ENCODE measurements at regions not wholly inside any gene's neighbourhood (a gene's known extent, or its start where the extent isn't known, plus 50 kb on each side); places are given as distances from the start of the nearest gene placed in this dataset.

DNA sequence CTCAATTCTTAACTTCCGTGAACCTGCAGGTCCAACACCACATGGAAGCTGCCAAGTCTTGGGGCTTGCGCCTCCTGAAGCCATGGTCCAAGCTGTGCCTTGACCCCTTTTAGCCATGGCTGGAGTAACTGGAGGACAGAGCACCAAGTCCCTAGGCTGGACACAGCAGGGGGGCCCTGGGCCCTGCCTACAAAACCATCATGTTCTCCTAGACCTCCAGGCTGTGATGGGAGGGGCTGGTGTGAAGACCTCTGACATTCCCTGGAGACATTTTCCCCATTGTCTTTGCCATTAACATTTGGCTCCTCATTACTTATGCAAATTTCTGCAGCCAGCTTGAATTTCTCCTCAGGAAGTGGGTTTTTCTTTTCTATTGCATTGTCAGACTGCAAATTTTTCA lies 570.1 kb downstream of the FSCB start:
- Histone ChIP-seq H3K4me3 (no peak overlapping the region), H3K27me3 (no peaks in the 10 kb centered on the region), H3K9me3 (no peaks in the 10 kb centered on the region), H3K27ac (no peak overlapping the region), H3K4me1 (no peaks in the 10 kb centered on the region), H3K36me3 (no peaks in the 10 kb centered on the region)
- TF ChIP-seq POLR2A (IDR thresholded peaks at IDR 0.05) = no peak
- TF ChIP-seq, protein P1, sequence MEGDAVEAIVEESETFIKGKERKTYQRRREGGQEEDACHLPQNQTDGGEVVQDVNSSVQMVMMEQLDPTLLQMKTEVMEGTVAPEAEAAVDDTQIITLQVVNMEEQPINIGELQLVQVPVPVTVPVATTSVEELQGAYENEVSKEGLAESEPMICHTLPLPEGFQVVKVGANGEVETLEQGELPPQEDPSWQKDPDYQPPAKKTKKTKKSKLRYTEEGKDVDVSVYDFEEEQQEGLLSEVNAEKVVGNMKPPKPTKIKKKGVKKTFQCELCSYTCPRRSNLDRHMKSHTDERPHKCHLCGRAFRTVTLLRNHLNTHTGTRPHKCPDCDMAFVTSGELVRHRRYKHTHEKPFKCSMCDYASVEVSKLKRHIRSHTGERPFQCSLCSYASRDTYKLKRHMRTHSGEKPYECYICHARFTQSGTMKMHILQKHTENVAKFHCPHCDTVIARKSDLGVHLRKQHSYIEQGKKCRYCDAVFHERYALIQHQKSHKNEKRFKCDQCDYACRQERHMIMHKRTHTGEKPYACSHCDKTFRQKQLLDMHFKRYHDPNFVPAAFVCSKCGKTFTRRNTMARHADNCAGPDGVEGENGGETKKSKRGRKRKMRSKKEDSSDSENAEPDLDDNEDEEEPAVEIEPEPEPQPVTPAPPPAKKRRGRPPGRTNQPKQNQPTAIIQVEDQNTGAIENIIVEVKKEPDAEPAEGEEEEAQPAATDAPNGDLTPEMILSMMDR (IDR thresholded peaks at IDR 0.05) = no peak
- no peak for DNase-seq

DNA sequence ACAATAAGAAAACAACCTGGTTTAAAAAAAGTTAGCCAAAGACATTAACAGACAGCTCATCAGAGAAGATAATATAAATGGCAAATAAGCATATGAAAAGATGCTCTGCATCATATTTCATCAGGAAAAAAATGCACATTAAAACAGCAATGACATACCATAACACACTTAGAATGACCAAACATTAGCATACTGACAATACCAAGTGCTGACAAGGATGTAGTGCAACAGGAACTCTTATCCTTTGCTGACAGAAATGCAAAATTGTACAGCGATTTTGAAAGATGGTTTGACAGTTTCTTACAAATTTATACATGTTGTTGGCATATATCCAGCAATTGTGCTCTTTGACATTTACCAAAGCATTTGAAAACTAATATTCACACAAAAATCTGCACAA lies 573.0 kb downstream of the FSCB start:
- no peak for DNase-seq
- no peak overlapping the region for H3K4me3 ChIP-seq
- no peaks in the 10 kb centered on the region for H3K27me3 ChIP-seq
- TF ChIP-seq, protein P1 (IDR thresholded peaks at IDR 0.05) = no peak
- no peak for TF ChIP-seq POLR2A (IDR thresholded peaks at IDR 0.05)
- H3K36me3 ChIP-seq = no peaks in the 10 kb centered on the region
- H3K4me1 ChIP-seq = no peaks in the 10 kb centered on the region
- H3K27ac ChIP-seq = no peak overlapping the region
- H3K9me3 ChIP-seq = no peaks in the 10 kb centered on the region

DNA sequence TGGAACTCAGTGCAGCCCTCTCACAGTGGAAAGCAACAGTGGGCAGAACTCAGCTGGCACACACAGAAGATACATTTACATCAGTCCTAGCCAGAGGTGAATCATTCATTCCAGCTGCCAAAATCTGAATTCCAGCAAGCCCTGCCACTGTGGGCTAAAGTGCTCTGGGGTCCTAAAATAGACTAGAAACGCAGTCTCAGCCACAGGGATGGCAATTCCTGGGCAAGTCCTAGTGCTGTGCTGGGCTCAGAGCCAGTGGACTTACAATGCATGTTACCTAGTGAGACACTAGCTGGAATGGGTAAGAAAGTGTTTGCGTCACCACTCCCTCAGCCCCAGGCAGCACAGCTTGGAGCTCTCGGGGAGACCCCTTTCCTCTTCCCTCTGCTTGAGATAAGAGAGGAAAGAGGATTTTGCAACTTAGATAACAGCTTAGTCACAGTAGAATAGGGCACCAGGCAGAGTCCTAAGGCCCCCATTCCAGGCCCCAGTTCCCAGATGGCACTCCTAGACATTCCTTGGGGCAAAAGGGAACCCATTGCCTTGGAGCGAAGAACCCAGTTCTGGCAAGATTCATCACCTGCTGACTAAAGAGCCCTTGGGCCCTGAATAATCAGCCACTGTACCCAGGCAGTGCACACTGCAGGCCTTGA lies 592.9 kb downstream of the FSCB start:
- TF ChIP-seq POLR2A (IDR thresholded peaks at IDR 0.05) = no peak
- TF ChIP-seq, protein P1 (IDR thresholded peaks at IDR 0.05) = no peak
- Histone ChIP-seq H3K36me3 (no peaks in the 10 kb centered on the region), H3K4me3 (no peak overlapping the region), H3K27ac (no peak overlapping the region), H3K27me3 (no peaks in the 10 kb centered on the region), H3K9me3 (no peaks in the 10 kb centered on the region), H3K4me1 (no peaks in the 10 kb centered on the region)
- no peak for DNase-seq

DNA sequence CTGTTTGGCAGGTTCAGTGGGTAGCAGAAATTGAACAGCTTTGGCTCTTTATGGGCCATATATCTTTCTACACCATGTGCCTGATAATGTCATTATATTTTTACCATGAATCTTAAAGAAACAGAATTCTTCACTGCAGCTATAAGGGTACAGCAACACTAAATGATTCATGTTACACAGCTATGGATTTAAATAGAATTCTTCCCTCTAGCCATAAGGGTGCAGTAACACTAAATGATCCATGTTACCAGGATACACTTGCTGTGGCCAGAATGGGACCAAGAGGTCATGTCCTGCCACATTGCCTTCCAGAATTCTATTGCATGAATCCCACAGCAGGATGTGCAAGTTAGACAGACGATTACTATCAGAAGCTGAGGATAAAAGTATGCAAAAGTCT lies 603.9 kb downstream of the FSCB start:
- H3K27ac ChIP-seq = no peak overlapping the region
- no peak overlapping the region for H3K4me3 ChIP-seq
- TF ChIP-seq, protein P1 (IDR thresholded peaks at IDR 0.05) = no peak
- no peak for TF ChIP-seq POLR2A (IDR thresholded peaks at IDR 0.05)
- peaks cover 0 to 11% (median 0%) of the 10 kb centered on the region in 4 donors for H3K4me1 ChIP-seq
- no peaks in the 10 kb centered on the region for H3K9me3 ChIP-seq
- DNase-seq = no peak
- H3K27me3 ChIP-seq = no peaks in the 10 kb centered on the region
- no peaks in the 10 kb centered on the region for H3K36me3 ChIP-seq

DNA sequence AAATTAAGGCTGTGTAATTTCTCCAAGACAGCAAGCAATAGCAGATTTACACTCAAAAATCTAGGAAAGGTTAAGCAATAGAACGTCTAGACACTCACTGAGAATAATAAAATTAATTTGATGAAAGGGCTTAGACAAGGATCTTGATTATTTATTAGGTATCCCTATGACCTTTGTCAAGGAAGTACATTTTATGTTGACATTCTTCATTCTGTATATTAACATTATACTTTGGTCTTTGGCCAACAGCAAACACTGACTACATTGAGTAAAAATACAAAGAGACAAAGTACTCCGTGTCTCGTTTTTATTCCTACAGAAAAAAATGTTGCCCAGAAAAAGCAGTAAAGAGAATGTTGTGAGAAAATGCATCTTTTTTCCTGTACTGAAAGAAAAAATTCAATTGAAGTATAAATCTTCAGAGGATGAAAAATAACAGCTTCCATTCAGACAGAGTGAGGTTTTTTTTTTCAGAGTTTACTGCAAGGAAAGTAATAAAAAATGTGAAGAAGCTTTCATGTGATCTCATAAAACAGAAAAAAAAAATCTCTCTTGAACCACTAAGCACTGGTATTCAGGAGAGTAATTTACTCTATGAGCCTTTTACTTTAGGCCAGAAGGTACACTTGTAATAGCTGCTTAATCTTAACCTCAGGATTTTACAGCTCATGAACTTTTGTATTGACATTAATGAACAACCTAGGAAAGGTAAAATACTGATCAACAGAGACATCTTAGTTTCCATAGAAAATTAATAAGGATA lies 605.0 kb downstream of the FSCB start:
- DNase-seq = no peak

More for the DNA sequence above, 605.0 kb downstream of the FSCB start:
- no peaks in the 10 kb centered on the region for H3K36me3 ChIP-seq
- no peaks in the 10 kb centered on the region for H3K27me3 ChIP-seq
- no peak overlapping the region for H3K4me3 ChIP-seq
- no peaks in the 10 kb centered on the region for H3K9me3 ChIP-seq
- peaks cover 0 to 11% (median 0%) of the 10 kb centered on the region in 4 donors for H3K4me1 ChIP-seq
- H3K27ac ChIP-seq = no peak overlapping the region
- no peak for TF ChIP-seq POLR2A (IDR thresholded peaks at IDR 0.05)
- TF ChIP-seq, protein P1 (IDR thresholded peaks at IDR 0.05) = no peak
